ENCODE measurements at regions not wholly inside any gene's neighbourhood (a gene's known extent, or its start where the extent isn't known, plus 50 kb on each side); places are given as distances from the start of the nearest gene placed in this dataset.

DNA sequence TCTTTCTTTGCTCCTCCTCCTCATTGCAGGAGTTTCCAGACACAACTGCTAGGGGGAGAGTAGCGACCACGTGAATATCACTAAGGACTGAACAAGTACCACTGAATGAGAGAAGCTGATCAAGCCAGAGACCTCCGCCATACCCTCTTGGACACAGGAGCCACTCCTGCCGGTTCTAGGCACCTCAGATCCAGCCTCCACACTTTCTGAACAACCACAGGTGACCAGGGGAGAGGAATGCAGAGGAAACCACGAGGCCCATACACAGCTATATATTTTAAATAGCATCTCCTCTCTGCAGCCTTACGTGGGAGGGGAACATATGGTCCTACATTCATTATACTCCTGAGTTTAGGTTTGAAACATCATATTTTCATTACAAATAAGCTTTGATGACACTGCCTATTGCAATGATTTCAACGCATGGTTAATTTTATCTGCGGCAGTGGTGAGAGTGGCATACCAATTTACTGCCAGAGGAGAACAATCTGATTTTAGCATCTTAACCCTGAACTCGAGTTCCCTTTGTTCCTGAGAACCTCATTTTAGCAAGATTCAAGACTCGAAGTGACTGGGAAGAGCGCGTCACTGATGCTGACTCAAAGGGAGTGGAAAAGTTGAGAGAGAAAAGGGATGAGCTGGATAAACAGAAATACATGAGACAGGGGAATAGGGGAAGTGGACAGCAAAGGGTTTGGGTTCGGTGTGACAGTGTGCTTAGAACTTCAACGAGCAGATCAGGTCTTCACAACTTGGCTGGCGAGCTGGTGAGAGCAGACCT, 231.7 kb upstream of the PPARGC1A start:
- Mint-ChIP-seq H3K36me3 (no peaks in the 10 kb centered on the region), H3K27ac (no peak overlapping the region)

DNA sequence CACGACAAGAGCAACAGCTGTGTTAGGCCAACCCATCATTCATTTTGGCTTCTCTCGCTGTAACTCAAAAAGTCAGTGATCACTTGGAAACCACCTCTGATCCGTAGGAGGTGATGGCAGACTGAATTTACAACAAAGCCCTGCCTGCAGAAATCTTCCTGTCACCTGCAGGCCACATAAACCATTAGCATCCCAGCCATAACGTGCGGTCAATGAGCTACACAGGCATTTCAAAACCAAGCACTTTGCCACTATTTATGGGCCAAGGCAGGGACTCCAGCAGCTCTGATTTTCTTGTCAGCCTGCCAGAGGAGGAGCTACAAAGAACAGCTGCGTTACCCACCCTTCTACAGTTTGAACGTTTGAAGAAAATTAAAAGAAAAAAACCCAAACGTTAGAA, 228.1 kb upstream of the PPARGC1A start:
- Histone ChIP-seq H3K4me3 (no peak overlapping the region), H3K9me3 (ENCODE audit: low read depth) (no peaks in the 10 kb centered on the region), H2AFZ (replicated peaks) (no peak overlapping the region), H3K27me3 (no peaks in the 10 kb centered on the region), H3K27ac (no peak overlapping the region), H3K36me3 (no peaks in the 10 kb centered on the region), H4K20me1 (ENCODE audit: low read depth) (no peaks in the 10 kb centered on the region), H3K79me2 (ENCODE audit: low read depth) (no peaks in the 10 kb centered on the region), H3K4me1 (no peaks in the 10 kb centered on the region), H3K4me2 (no peak overlapping the region), H3F3A (ENCODE audit: low read depth) (no peaks in the 10 kb centered on the region), H3K9ac (no peak overlapping the region)
- Mint-ChIP-seq H3K9me3 (no peaks in the 10 kb centered on the region), H3K4me3 (no peak overlapping the region), H3K4me1 (no peaks in the 10 kb centered on the region), H3K36me3 (no peaks in the 10 kb centered on the region), H3K27ac (no peak overlapping the region), H3K27me3 (ENCODE audit: insufficient read depth, low read depth) (peaks cover 2% of the 10 kb centered on the region)
- TF ChIP-seq EZH2 (IDR thresholded peaks at IDR 0.05) (no peak), EZH2phosphoT487 (IDR thresholded peaks at IDR 0.05) (no peak)
- TF ChIP-seq, protein P1, sequence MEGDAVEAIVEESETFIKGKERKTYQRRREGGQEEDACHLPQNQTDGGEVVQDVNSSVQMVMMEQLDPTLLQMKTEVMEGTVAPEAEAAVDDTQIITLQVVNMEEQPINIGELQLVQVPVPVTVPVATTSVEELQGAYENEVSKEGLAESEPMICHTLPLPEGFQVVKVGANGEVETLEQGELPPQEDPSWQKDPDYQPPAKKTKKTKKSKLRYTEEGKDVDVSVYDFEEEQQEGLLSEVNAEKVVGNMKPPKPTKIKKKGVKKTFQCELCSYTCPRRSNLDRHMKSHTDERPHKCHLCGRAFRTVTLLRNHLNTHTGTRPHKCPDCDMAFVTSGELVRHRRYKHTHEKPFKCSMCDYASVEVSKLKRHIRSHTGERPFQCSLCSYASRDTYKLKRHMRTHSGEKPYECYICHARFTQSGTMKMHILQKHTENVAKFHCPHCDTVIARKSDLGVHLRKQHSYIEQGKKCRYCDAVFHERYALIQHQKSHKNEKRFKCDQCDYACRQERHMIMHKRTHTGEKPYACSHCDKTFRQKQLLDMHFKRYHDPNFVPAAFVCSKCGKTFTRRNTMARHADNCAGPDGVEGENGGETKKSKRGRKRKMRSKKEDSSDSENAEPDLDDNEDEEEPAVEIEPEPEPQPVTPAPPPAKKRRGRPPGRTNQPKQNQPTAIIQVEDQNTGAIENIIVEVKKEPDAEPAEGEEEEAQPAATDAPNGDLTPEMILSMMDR (IDR thresholded peaks at IDR 0.05) = no peak
- DNase-seq (ENCODE audit: low spot score) = no peak

More for the DNA sequence above, 231.7 kb upstream of the PPARGC1A start:
- Mint-ChIP-seq H3K27me3 (ENCODE audit: insufficient read depth, low read depth) (peaks cover 2% of the 10 kb centered on the region), H3K4me3 (no peak overlapping the region), H3K4me1 (no peaks in the 10 kb centered on the region), H3K9me3 (no peaks in the 10 kb centered on the region)
- H3K27me3 ChIP-seq = no peaks in the 10 kb centered on the region
- H3K9me3 ChIP-seq (ENCODE audit: low read depth) = no peaks in the 10 kb centered on the region
- H3K4me1 ChIP-seq = no peaks in the 10 kb centered on the region
- no peaks in the 10 kb centered on the region for H3F3A ChIP-seq (ENCODE audit: low read depth)
- TF ChIP-seq EZH2phosphoT487 (IDR thresholded peaks at IDR 0.05) (no peak), EZH2 (IDR thresholded peaks at IDR 0.05) (no peak)
- TF ChIP-seq, protein P1 (IDR thresholded peaks at IDR 0.05) = no peak
- H3K4me3 ChIP-seq = no peak overlapping the region
- no peak for DNase-seq (ENCODE audit: low spot score)
- no peak overlapping the region for H3K9ac ChIP-seq
- H3K36me3 ChIP-seq = no peaks in the 10 kb centered on the region
- no peak overlapping the region for H3K4me2 ChIP-seq
- no peak overlapping the region for H3K27ac ChIP-seq
- H2AFZ ChIP-seq (replicated peaks) = no peak overlapping the region
- no peaks in the 10 kb centered on the region for H4K20me1 ChIP-seq (ENCODE audit: low read depth)
- H3K79me2 ChIP-seq (ENCODE audit: low read depth) = no peaks in the 10 kb centered on the region

DNA sequence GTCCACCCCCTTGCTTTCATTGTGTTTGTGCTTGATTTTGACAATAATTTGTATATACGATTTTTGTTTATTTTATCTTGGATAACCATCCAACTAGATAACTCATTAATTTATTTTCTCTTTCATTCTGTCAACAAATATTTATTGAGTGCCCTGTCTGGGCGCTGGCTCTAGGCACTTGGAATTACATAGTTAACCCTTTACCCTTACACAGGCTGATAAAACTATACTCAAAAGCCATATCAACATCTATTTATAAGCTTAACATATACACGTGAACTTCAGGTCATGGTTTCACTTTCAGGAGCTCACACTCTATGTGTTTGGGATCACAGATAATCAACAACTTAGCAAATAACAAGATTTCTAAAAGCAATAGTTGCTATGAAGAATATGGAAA, 226.3 kb upstream of the PPARGC1A start:
- H3K27me3 Mint-ChIP-seq (ENCODE audit: insufficient read depth, low read depth) = peaks cover 2% of the 10 kb centered on the region
- no peak overlapping the region for H3K4me3 Mint-ChIP-seq
- H3K4me1 Mint-ChIP-seq = no peaks in the 10 kb centered on the region

More for the DNA sequence above, 226.3 kb upstream of the PPARGC1A start:
- no peaks in the 10 kb centered on the region for H3K36me3 Mint-ChIP-seq
- no peaks in the 10 kb centered on the region for H4K20me1 ChIP-seq (ENCODE audit: low read depth)
- H3K36me3 ChIP-seq = no peaks in the 10 kb centered on the region
- H3F3A ChIP-seq (ENCODE audit: low read depth) = no peaks in the 10 kb centered on the region
- H3K79me2 ChIP-seq (ENCODE audit: low read depth) = no peaks in the 10 kb centered on the region
- H3K9me3 Mint-ChIP-seq = no peaks in the 10 kb centered on the region
- no peak overlapping the region for H3K4me3 ChIP-seq
- no peaks in the 10 kb centered on the region for H3K4me1 ChIP-seq
- H3K9me3 ChIP-seq (ENCODE audit: low read depth) = no peaks in the 10 kb centered on the region
- H3K9ac ChIP-seq = no peak overlapping the region
- no peak for DNase-seq (ENCODE audit: low spot score)
- TF ChIP-seq, protein P1 (IDR thresholded peaks at IDR 0.05) = no peak
- no peak for TF ChIP-seq EZH2phosphoT487 (IDR thresholded peaks at IDR 0.05)
- TF ChIP-seq EZH2 (IDR thresholded peaks at IDR 0.05) = no peak
- no peak overlapping the region for H3K4me2 ChIP-seq
- H3K27me3 ChIP-seq = no peaks in the 10 kb centered on the region
- H3K27ac ChIP-seq = no peak overlapping the region
- no peak overlapping the region for H2AFZ ChIP-seq (replicated peaks)
- no peak overlapping the region for H3K27ac Mint-ChIP-seq

Measured in neural progenitor cell (in vitro differentiated cells).